B cell (primary cell): ENCODE measurements at regions not wholly inside any gene's neighbourhood (a gene's known extent, or its start where the extent isn't known, plus 50 kb on each side); places are given as distances from the start of the nearest gene placed in this dataset.

ENCODE experiments used
- ATAC-seq: fragments of 200-7000 bp; cut with Tn5 transposase; one replicate; pipeline ENCODE4 v1.10.0; 2021; ENCODE audit warnings: low read depth, mild to moderate bottlenecking, moderate number of reproducible peaks, moderate library complexity
- CTCF ChIA-PET: fragments of 350-600 bp; sonication (Branson Sonifier 250); formaldehyde crosslinking; loops from one replicate; lab custom pipeline; 2021; ENCODE audit warnings: antibody characterized with exemption, inconsistent platforms; lab: Charles Lee
- POLR2A ChIA-PET: fragments of 350-600 bp; sonication (Branson Sonifier 250); formaldehyde crosslinking; loops from one replicate; lab custom pipeline; 2021; ENCODE audit warnings: antibody characterized with exemption; lab: Charles Lee
- DNase-seq: peaks from one replicate; pipeline ENCODE4 v3.0.0; 2013
- H2AFZ ChIP-seq: 2 replicates; pipeline ENCODE4 v1.6.1; 2012; ENCODE audit warnings: mild to moderate bottlenecking, low read depth, low read length; ENCODE audit not compliant: insufficient read depth, poor library complexity, severe bottlenecking
- H3K27ac ChIP-seq, 2 donors: 1 replicate in 1 of 2; 2 replicates in 1 of 2; pipeline ENCODE4 v1.5.1; 2012 to 2013; ENCODE audit warnings: low read length in 2 of 2, mild to moderate bottlenecking in 2 of 2, moderate library complexity in 1 of 2
- H3K27me3 ChIP-seq, 4 experiments: fragments of 200-600 bp in 1 of 4; sonication (generic) in 1 of 4; replicated peaks in 1 of 4; 1 replicate in 2 of 4; 2 replicates in 2 of 4; pipeline versions ENCODE4 v1.6.1 to v1.7.0; 2013 to 2016; ENCODE audit warnings: low read length in 3 of 4, mild to moderate bottlenecking in 2 of 4, mixed read lengths in 1 of 4, moderate library complexity in 1 of 4; ENCODE audit not compliant: insufficient read depth in 4 of 4, control insufficient read depth in 3 of 4; ENCODE audit errors: control extremely low read depth in 1 of 4
- H3K36me3 ChIP-seq, 2 experiments: replicated peaks in 1 of 2; 1 replicate in 1 of 2; 2 replicates in 1 of 2; pipeline versions ENCODE4 v1.6.1 to v1.7.1; 2013; ENCODE audit warnings: low read length in 1 of 2; ENCODE audit not compliant: insufficient read depth in 2 of 2, control insufficient read depth in 1 of 2; ENCODE audit errors: control extremely low read depth in 1 of 2, extremely low read depth in 1 of 2
- H3K4me1 ChIP-seq, 2 donors: fragments of 200-600 bp in 1 of 2; sonication (generic) in 1 of 2; 1 replicate in 1 of 2; 2 replicates in 1 of 2; pipeline versions ENCODE4 v1.5.1 to v1.6.1; 2013 to 2017; ENCODE audit warnings: low read length in 2 of 2; ENCODE audit not compliant: control insufficient read depth in 2 of 2, insufficient read depth in 2 of 2
- H3K4me2 ChIP-seq: replicated peaks from 2 replicates; pipeline ENCODE3; 2012; ENCODE audit warnings: mild to moderate bottlenecking, low read depth, low read length; ENCODE audit not compliant: poor library complexity, severe bottlenecking
- H3K4me3 ChIP-seq, 5 experiments: fragments of 200-600 bp in 1 of 5; sonication (generic) in 1 of 5; 1 replicate in 3 of 5; 2 replicates in 2 of 5; pipeline versions ENCODE4 v1.5.1 to v1.7.0; 2011 to 2016; ENCODE audit warnings: low read length in 4 of 5, mild to moderate bottlenecking in 4 of 5, low read depth in 2 of 5, control low read depth in 1 of 5, moderate library complexity in 1 of 5; ENCODE audit not compliant: insufficient read depth in 1 of 5; ENCODE audit errors: control extremely low read depth in 1 of 5, extremely low read depth in 1 of 5
- H3K79me2 ChIP-seq: fragments of 200-600 bp; sonication (generic); one replicate; pipeline ENCODE4 v1.6.0; 2016; ENCODE audit warnings: low read length; ENCODE audit not compliant: control insufficient read depth, insufficient read depth
- H3K9ac ChIP-seq: fragments of 200-600 bp; sonication (generic); 2 replicates; pipeline ENCODE4 v1.6.1; 2017; ENCODE audit warnings: mild to moderate bottlenecking, low read length, moderate library complexity
- H3K9me3 ChIP-seq, 3 donors: one replicate each; pipeline versions ENCODE4 v1.6.1 to v1.7.1; 2013; ENCODE audit warnings: low read length in 2 of 3; ENCODE audit not compliant: control insufficient read depth in 2 of 3, insufficient read depth in 1 of 3; ENCODE audit errors: control extremely low read depth in 1 of 3
- H4K20me1 ChIP-seq: 2 replicates; pipeline ENCODE4 v1.6.0; 2012; ENCODE audit warnings: mild to moderate bottlenecking, low read length; ENCODE audit not compliant: insufficient read depth, control insufficient read depth, poor library complexity, severe bottlenecking
- H3K27ac Mint-ChIP-seq: one replicate; pipeline ENCODE4 v1.8.0; 2021; ENCODE audit warnings: mixed read lengths
- H3K27me3 Mint-ChIP-seq: one replicate; pipeline ENCODE4 v1.8.0; 2021; ENCODE audit warnings: mixed read lengths
- H3K4me1 Mint-ChIP-seq: one replicate; pipeline ENCODE4 v1.8.0; 2021; ENCODE audit warnings: mixed read lengths
- H3K4me3 Mint-ChIP-seq: one replicate; pipeline ENCODE4 v1.8.0; 2021; ENCODE audit warnings: mixed read lengths
- H3K9me3 Mint-ChIP-seq: one replicate; pipeline ENCODE4 v1.8.0; 2022; ENCODE audit warnings: mixed read lengths; ENCODE audit not compliant: insufficient read depth
- EZH2 ChIP-seq: IDR thresholded peaks from 2 replicates; pipeline ENCODE4 v1.6.1; 2012; ENCODE audit warnings: borderline replicate concordance, low read depth, mild to moderate bottlenecking, moderate library complexity, low read length; ENCODE audit not compliant: insufficient read depth, poor library complexity, severe bottlenecking
- WGBS: methylation state at CpG from one replicate; pipeline ENCODE4 v1.1.5; 2013; ENCODE audit warnings: missing lambda C conversion rate; ENCODE audit not compliant: insufficient coverage; 5-methylcytosine and 5-hydroxymethylcytosine counted together
- intact Hi-C: fragments of 100-400 bp; cut with micrococcal nuclease; formaldehyde crosslinking; loops from one replicate; pipeline ENCODE4 v1.10.0; 2022
- TF ChIP-seq, protein P1 (sequence below): fragments of 200-600 bp; IDR thresholded peaks from one replicate; pipeline ENCODE4 v1.8.0; 2022; ENCODE audit warnings: antibody characterized with exemption, mild to moderate bottlenecking

DNA sequence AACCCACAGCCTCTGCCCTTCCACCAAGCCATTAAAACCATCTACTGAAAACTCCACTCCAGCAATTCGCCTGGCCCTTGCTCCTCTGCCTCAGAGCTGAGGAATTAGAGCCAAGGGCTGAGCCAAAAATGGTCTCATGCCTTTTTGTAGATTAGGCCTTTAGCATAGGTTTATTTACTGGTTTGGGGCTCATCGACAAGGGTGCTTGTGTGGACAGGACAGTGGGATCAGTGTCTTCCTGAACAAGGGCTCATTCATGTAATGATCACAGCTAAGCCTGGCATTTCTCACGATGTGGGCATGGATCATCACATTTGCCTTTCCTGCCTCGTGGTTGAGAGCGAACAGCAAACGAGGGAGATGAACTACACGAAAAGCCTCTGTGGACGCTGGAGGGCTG is 59.2 kb upstream of the PHF24 start:
- Mint-ChIP-seq H3K9me3 (no peaks in the 10 kb centered on the region), H3K4me1 (no peaks in the 10 kb centered on the region), H3K4me3 (no peak overlapping the region), H3K27me3 (peaks cover 32% of the 10 kb centered on the region), H3K27ac (no peak overlapping the region)
- H3K9ac ChIP-seq: no peak overlapping the region
- 63% methylated on average over 6 of the region's 8 CpGs for WGBS
- no peak for TF ChIP-seq EZH2
- TF ChIP-seq, protein P1, sequence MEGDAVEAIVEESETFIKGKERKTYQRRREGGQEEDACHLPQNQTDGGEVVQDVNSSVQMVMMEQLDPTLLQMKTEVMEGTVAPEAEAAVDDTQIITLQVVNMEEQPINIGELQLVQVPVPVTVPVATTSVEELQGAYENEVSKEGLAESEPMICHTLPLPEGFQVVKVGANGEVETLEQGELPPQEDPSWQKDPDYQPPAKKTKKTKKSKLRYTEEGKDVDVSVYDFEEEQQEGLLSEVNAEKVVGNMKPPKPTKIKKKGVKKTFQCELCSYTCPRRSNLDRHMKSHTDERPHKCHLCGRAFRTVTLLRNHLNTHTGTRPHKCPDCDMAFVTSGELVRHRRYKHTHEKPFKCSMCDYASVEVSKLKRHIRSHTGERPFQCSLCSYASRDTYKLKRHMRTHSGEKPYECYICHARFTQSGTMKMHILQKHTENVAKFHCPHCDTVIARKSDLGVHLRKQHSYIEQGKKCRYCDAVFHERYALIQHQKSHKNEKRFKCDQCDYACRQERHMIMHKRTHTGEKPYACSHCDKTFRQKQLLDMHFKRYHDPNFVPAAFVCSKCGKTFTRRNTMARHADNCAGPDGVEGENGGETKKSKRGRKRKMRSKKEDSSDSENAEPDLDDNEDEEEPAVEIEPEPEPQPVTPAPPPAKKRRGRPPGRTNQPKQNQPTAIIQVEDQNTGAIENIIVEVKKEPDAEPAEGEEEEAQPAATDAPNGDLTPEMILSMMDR: no peak
- intact Hi-C loops: loop anchor here (1.0 kb wide), 4 partner anchors 86 to 360 kb away; no protein-coding TSS in a partner anchor
- ChIA-PET CTCF (interaction anchor here (0.6 to 3.9 kb wide), 42 partner anchors 9 to 701 kb away, joined by 3 to 109 read pairs (median 6); partner anchors contain the start of genes ATOSB, DNAJB5, FANCG and PIGO), POLR2A (no interaction called here)
- no peak overlapping the region for H3K4me2 ChIP-seq
- no peak for ATAC-seq
- peaks cover 0 to 14% (median 12%) of the 10 kb centered on the region in 4 experiments for H3K27me3 ChIP-seq
- H4K20me1 ChIP-seq: no peaks in the 10 kb centered on the region
- no peaks in the 10 kb centered on the region for H3K79me2 ChIP-seq
- no peaks in the 10 kb centered on the region for H3K4me1 ChIP-seq
- no peaks in the 10 kb centered on the region for H3K9me3 ChIP-seq
- no peak overlapping the region for H3K4me3 ChIP-seq
- no peaks in the 10 kb centered on the region for H3K36me3 ChIP-seq
- no peak overlapping the region for H3K27ac ChIP-seq
- no peak for DNase-seq
- H2AFZ ChIP-seq: no peak overlapping the region

GRCh38 chr9:34896112-34896511 is 62.0 kb upstream of the PHF24 start:
- ATAC-seq (no peak), DNase-seq (no peak)
- TF ChIP-seq, protein P1: no peak
- TF ChIP-seq EZH2: no peak
- Histone ChIP-seq H3K79me2 (no peaks in the 10 kb centered on the region), H3K4me1 (no peaks in the 10 kb centered on the region), H3K27me3 (peaks cover 0 to 18% (median 16%) of the 10 kb centered on the region in 4 experiments), H3K27ac (no peak overlapping the region), H3K36me3 (no peaks in the 10 kb centered on the region), H3K4me2 (no peak overlapping the region), H3K9ac (no peak overlapping the region), H3K4me3 (no peak overlapping the region), H4K20me1 (no peaks in the 10 kb centered on the region), H3K9me3 (no peaks in the 10 kb centered on the region), H2AFZ (no peak overlapping the region)
- Mint-ChIP-seq H3K9me3 (no peaks in the 10 kb centered on the region), H3K27ac (no peak overlapping the region), H3K4me1 (no peaks in the 10 kb centered on the region), H3K27me3 (peaks cover 39% of the 10 kb centered on the region), H3K4me3 (no peak overlapping the region)
- CTCF ChIA-PET: interaction anchor here (1.0 to 1.1 kb wide), 2 partner anchors 89 to 363 kb away, joined by 3 read pairs; no protein-coding TSS in a partner anchor
- intact Hi-C loops: no loop called here
- POLR2A ChIA-PET: no interaction called here
- WGBS: no CpG with 5 or more reads among the region's 2 CpGs
